ENCODE measurements at regions not wholly inside any gene's neighbourhood (a gene's known extent, or its start where the extent isn't known, plus 50 kb on each side); places are given as distances from the start of the nearest gene placed in this dataset.

GRCh38 chr12:93225094-93225493 lies 152.6 kb upstream of the NUDT4 start:
- H3K27me3 ChIP-seq = no peaks in the 10 kb centered on the region
- peaks cover 0 to 11% of the 10 kb centered on the region in 2 donors for H3K9me3 ChIP-seq
- DNase-seq (ENCODE audit: low spot score) = no peak
- no peaks in the 10 kb centered on the region for H3K36me3 ChIP-seq
- H3K4me3 ChIP-seq = no peak overlapping the region
- H3K27ac ChIP-seq = no peak overlapping the region
- peaks cover 0 to 14% of the 10 kb centered on the region in 2 donors for H3K4me1 ChIP-seq
- TF ChIP-seq CTCF (IDR thresholded peaks at IDR 0.05) = no peak

GRCh38 chr12:93226361-93226760 lies 151.4 kb upstream of the NUDT4 start:
- TF ChIP-seq CTCF (IDR thresholded peaks at IDR 0.05) = no peak
- Histone ChIP-seq H3K27ac (no peak overlapping the region), H3K9me3 (peaks cover 0 to 11% of the 10 kb centered on the region in 2 donors), H3K4me1 (peaks cover 0 to 14% of the 10 kb centered on the region in 2 donors), H3K27me3 (no peaks in the 10 kb centered on the region), H3K4me3 (no peak overlapping the region), H3K36me3 (no peaks in the 10 kb centered on the region)
- no peak for DNase-seq (ENCODE audit: low spot score)

GRCh38 chr12:93229494-93230325 lies 148.0 kb upstream of the NUDT4 start:
- no peak for TF ChIP-seq CTCF (IDR thresholded peaks at IDR 0.05)
- Histone ChIP-seq H3K36me3 (no peaks in the 10 kb centered on the region), H3K27ac (no peak overlapping the region), H3K9me3 (peaks cover 0 to 11% of the 10 kb centered on the region in 2 donors), H3K27me3 (no peaks in the 10 kb centered on the region), H3K4me3 (no peak overlapping the region), H3K4me1 (peaks cover 0 to 6% of the 10 kb centered on the region in 2 donors)
- no peak for DNase-seq (ENCODE audit: low spot score)

GRCh38 chr12:93230326-93230720 lies 147.4 kb upstream of the NUDT4 start:
- Histone ChIP-seq H3K36me3 (no peaks in the 10 kb centered on the region), H3K4me1 (peaks cover 0 to 9% of the 10 kb centered on the region in 2 donors), H3K27me3 (no peaks in the 10 kb centered on the region), H3K9me3 (peaks cover 0 to 11% of the 10 kb centered on the region in 2 donors), H3K27ac (no peak overlapping the region), H3K4me3 (no peak overlapping the region)
- no peak for TF ChIP-seq CTCF (IDR thresholded peaks at IDR 0.05)
- DNase-seq (ENCODE audit: low spot score) = no peak

GRCh38 chr12:93231938-93232337 lies 145.8 kb upstream of the NUDT4 start:
- Histone ChIP-seq H3K4me1 (peaks cover 0 to 9% of the 10 kb centered on the region in 2 donors), H3K9me3 (peaks cover 0 to 11% of the 10 kb centered on the region in 2 donors), H3K27ac (no peak overlapping the region), H3K36me3 (no peaks in the 10 kb centered on the region), H3K4me3 (no peak overlapping the region), H3K27me3 (no peaks in the 10 kb centered on the region)
- no peak for TF ChIP-seq CTCF (IDR thresholded peaks at IDR 0.05)
- no peak for DNase-seq (ENCODE audit: low spot score)
